ENCODE measurements at regions not wholly inside any gene's neighbourhood (a gene's known extent, or its start where the extent isn't known, plus 50 kb on each side); places are given as distances from the start of the nearest gene placed in this dataset.

GRCh38 chr1:187645651-187646050 lies 816.9 kb downstream of the PLA2G4A start:
- Histone ChIP-seq H3K36me3 (replicated peaks; ENCODE audit: low read depth, low read length) (no peaks in the 10 kb centered on the region), H4K20me1 (ENCODE audit: insufficient read depth, low read length) (no peaks in the 10 kb centered on the region), H3K4me3 (ENCODE audit: low read length) (no peak overlapping the region), H3K27ac (ENCODE audit: low read length) (no peak overlapping the region), H3K9ac (ENCODE audit: low read length) (no peak overlapping the region), H2AFZ (ENCODE audit: low read depth, low read length) (no peak overlapping the region), H3K4me1 (ENCODE audit: low read length) (no peaks in the 10 kb centered on the region), H3K9me3 (ENCODE audit: insufficient read depth, low read length) (no peaks in the 10 kb centered on the region), H3K27me3 (ENCODE audit: low read depth, low read length) (no peaks in the 10 kb centered on the region), H3K79me2 (ENCODE audit: low read length) (no peaks in the 10 kb centered on the region), H3K4me2 (ENCODE audit: low read length) (no peak overlapping the region)
- no peak for TF ChIP-seq CTCF (IDR thresholded peaks at IDR 0.05; ENCODE audit: low read depth, low read length)
- no peak for TF ChIP-seq EZH2phosphoT487 (IDR thresholded peaks at IDR 0.05; ENCODE audit: low read depth)

- no peaks in the 10 kb centered on the region for H3K4me1 ChIP-seq (ENCODE audit: low read length)
- no peak overlapping the region for H3K27ac ChIP-seq (ENCODE audit: low read length)
- H3K9ac ChIP-seq (ENCODE audit: low read length) = no peak overlapping the region
- no peaks in the 10 kb centered on the region for H3K9me3 ChIP-seq (ENCODE audit: insufficient read depth, low read length)
- no peak overlapping the region for H3K4me2 ChIP-seq (ENCODE audit: low read length)
- no peak for TF ChIP-seq CTCF (IDR thresholded peaks at IDR 0.05; ENCODE audit: low read depth, low read length)
- TF ChIP-seq EZH2phosphoT487 (IDR thresholded peaks at IDR 0.05; ENCODE audit: low read depth) = no peak
- no peak overlapping the region for H2AFZ ChIP-seq (ENCODE audit: low read depth, low read length)
- H4K20me1 ChIP-seq (ENCODE audit: insufficient read depth, low read length) = no peaks in the 10 kb centered on the region
- no peaks in the 10 kb centered on the region for H3K27me3 ChIP-seq (ENCODE audit: low read depth, low read length)
- no peaks in the 10 kb centered on the region for H3K36me3 ChIP-seq (replicated peaks; ENCODE audit: low read depth, low read length)
- H3K79me2 ChIP-seq (ENCODE audit: low read length) = no peaks in the 10 kb centered on the region
- no peak overlapping the region for H3K4me3 ChIP-seq (ENCODE audit: low read length)
Measured at GRCh38 chr1:187646536-187647107, 817.9 kb downstream of the PLA2G4A start.

GRCh38 chr1:187648091-187648490 lies 819.3 kb downstream of the PLA2G4A start:
- Histone ChIP-seq H3K9me3 (ENCODE audit: insufficient read depth, low read length) (no peaks in the 10 kb centered on the region), H3K36me3 (replicated peaks; ENCODE audit: low read depth, low read length) (no peaks in the 10 kb centered on the region), H3K4me3 (ENCODE audit: low read length) (no peak overlapping the region), H3K27me3 (ENCODE audit: low read depth, low read length) (no peaks in the 10 kb centered on the region), H2AFZ (ENCODE audit: low read depth, low read length) (no peak overlapping the region), H3K27ac (ENCODE audit: low read length) (no peak overlapping the region), H4K20me1 (ENCODE audit: insufficient read depth, low read length) (no peaks in the 10 kb centered on the region), H3K4me2 (ENCODE audit: low read length) (no peak overlapping the region), H3K4me1 (ENCODE audit: low read length) (no peaks in the 10 kb centered on the region), H3K9ac (ENCODE audit: low read length) (no peak overlapping the region), H3K79me2 (ENCODE audit: low read length) (no peaks in the 10 kb centered on the region)
- TF ChIP-seq CTCF (IDR thresholded peaks at IDR 0.05; ENCODE audit: low read depth, low read length) = no peak
- no peak for TF ChIP-seq EZH2phosphoT487 (IDR thresholded peaks at IDR 0.05; ENCODE audit: low read depth)

- no peak overlapping the region for H2AFZ ChIP-seq (ENCODE audit: low read depth, low read length)
- H3K9ac ChIP-seq (ENCODE audit: low read length) = no peak overlapping the region
- no peaks in the 10 kb centered on the region for H3K79me2 ChIP-seq (ENCODE audit: low read length)
- TF ChIP-seq EZH2phosphoT487 (IDR thresholded peaks at IDR 0.05; ENCODE audit: low read depth) (no peak), CTCF (IDR thresholded peaks at IDR 0.05; ENCODE audit: low read depth, low read length) (no peak)
- no peaks in the 10 kb centered on the region for H3K36me3 ChIP-seq (replicated peaks; ENCODE audit: low read depth, low read length)
- H4K20me1 ChIP-seq (ENCODE audit: insufficient read depth, low read length) = no peaks in the 10 kb centered on the region
- no peak overlapping the region for H3K27ac ChIP-seq (ENCODE audit: low read length)
- no peak overlapping the region for H3K4me3 ChIP-seq (ENCODE audit: low read length)
- no peaks in the 10 kb centered on the region for H3K9me3 ChIP-seq (ENCODE audit: insufficient read depth, low read length)
- no peaks in the 10 kb centered on the region for H3K27me3 ChIP-seq (ENCODE audit: low read depth, low read length)
- H3K4me2 ChIP-seq (ENCODE audit: low read length) = no peak overlapping the region
- H3K4me1 ChIP-seq (ENCODE audit: low read length) = no peaks in the 10 kb centered on the region
Measured at GRCh38 chr1:187654635-187655034, 825.9 kb downstream of the PLA2G4A start.

Measured in OCI-LY3 (cell line).